T-helper 1 cell (primary cell): ENCODE measurements at regions not wholly inside any gene's neighbourhood (a gene's known extent, or its start where the extent isn't known, plus 50 kb on each side); places are given as distances from the start of the nearest gene placed in this dataset.

Experiments
- DNase-seq, 5 donors: peaks; one replicate each; pipeline ENCODE4 v3.0.0-alpha.2; 2012 to 2020

DNA sequence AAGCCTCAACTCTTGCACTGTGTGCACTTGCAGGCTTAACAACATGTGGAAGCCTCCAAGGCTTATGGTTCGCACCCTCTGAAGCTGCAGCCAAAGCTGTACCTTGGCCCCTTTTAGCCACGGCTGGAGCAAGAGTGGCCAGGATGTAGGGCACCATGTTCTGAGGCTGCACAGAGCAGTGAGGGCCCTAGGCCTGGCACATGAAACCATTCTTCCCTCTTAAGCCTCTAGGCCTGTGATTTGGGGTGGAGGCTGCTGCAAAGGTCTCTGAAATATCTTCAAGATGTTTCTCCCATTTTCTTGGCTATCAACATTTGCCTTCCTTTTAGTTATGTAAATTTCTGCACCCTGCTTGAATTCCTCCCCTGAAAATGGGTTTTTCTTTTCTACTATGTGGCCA is 161.9 kb upstream of the SPATS2L start:
- no peak for DNase-seq

DNA sequence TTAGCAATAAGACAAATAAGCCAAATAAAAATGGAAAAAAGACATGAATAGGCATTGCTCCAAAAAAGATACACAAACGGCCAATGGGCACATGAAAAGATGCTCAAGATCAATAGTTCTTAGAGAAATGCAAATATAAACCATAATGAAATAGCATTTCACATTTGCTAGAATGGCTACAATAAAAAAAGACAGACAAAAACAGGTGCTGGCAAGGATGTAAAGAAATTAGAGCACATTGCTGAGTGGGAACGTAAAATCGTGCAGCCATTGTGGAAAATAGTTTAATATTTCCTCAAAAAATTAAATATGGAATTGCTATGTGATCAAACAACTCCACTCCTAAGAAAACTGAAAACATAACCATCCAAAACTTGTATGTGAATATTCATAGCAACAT is 160.0 kb upstream of the SPATS2L start:
- DNase-seq: no peak

DNA sequence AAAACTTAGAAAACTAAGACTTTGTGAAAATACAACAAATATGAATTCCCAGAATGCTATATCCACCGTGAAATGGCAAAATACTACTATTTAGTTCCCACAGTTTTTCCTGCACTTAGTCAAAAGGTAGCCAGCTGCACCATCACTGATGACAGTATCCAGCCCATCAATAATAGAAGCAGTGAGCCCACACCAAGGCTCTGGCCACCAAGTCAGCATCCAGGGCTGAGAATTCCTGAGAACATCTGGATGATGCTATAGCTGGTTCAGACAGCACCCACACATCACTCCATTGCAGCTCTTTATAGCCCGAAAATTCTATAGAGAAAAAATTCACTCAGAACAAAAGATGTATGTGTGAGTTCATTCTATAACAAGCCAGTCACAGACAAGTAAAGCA is 159.1 kb upstream of the SPATS2L start:
- DNase-seq: no peak

DNA sequence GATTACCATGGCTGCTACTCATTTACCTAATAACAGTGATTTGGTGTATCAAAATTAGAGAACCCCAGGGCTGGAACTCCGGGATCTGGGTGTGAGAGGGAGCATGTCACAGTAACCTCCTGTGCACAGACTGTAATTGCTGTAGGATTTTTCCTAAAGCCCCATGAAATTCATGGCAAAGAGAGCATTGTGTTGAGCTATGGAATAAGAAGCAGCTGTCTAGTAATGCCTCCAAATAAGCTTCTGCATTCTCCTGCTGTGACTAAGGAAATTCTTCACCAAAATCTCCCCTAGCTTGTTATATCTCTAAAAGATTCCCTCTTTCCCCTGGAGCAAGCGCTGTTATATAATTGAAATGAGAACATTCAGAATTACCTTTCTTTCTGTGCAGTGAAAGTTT is 158.1 kb upstream of the SPATS2L start:
- DNase-seq: no peak

DNA sequence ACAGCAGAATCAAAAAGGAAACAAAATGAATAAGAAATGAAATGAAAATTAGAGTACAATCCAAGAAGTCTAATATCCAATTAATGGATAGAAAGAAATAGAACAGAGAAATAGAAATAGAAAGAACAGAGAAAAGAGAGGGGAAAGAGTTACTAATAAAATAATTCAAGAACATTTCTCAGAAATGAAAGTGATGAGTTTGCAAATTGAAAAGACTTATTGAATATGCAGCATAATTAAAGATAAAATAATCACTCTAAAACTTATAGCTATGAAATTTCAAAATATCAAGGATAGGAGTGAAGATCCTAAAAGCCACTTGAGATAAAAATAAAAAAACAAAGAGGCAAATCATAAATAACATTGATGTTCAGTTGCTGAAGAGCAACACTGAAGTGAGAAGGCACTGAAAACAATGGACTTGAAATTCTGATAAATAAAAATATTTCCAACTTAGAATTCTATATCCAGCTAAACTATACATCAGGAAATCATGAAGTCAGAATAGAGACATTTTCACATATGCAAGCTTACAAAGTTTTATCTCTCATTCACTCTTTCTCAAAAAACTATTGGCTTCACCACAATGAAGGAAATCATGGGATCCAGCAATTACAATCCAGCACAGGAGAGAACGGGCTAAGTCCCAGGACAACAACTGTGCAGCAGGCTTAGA is 155.9 kb upstream of the SPATS2L start:
- no peak for DNase-seq

DNA sequence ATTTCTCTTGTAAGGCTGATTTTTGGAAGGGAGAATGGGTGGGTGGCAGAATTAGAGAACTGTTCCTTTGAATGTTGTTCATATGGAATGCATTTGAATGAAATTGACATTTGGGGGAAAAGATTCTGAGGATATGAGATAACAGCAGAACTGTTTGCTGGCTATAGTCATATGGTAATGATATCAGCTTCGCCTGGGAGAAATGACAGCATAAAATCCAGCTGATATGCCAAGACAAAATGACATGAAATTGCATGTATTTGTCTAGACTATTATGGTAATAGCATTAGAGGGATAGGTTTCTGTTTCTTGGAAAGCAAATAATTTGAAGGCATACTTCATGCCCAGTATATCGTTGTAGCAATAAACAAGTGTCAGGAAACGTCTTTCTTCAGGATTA is 150.8 kb upstream of the SPATS2L start:
- DNase-seq: no peak

DNA sequence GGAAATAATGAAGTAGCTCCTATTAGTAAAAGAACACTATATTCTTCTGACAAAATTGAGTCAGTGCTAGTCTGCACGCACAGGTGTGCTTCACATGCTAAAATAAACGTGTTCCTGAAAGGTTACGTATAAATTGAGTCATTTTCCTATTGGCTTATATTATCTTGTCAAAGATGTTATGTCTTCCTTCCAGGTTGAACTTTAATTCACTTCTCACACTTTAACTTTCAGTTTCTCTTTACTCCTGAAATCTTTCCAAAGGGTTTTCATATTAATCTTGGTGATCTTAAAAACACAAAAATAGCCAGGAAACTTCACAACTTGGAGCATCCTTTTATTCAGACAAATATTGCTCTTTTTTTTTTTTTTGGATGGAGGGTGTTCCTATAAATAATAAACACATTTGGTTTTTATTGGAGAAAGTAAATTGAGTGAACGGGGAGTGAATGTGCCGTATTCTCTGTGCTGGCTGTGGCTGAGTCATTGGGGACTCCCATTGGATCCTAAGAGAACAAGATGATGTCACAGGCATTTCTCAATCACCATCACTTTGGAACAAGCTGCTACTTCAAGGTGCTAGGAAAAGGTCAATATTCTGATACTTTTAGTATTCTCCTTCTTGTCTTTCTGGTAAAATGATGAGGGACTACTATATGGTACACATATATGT is 150.2 kb upstream of the SPATS2L start:
- no peak for DNase-seq

DNA sequence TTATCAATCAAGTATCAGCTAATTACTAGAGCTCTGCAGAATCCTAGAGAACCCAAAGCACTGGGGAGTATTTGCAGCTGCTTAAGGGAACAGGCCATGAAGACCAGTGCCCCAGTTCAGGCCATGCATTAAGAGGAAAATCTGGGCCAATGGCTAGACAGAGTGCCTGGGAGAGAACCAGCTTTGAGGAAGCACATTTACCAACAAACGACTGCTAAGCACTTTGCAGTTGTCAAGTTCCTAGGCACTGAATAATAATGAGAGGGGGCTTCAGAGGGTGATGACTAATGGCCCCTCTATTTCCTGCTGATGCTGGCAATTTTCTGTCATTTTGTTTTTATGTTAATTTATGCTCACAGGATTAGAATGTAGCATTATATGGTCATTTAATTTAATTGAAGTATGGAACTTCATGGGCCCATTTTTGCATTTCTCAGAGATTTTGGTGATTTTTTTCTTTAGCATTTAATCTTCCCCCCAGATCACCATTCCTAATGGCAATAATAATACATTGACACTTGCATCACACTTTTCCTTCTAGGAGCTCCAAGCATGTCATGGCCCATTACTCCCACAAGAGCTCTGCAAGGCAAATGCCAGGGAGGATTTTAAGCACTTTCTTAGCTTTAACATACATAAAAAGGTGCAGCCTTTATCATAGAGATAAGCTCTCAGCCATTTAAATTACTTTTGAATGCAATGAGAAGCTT is 147.7 kb upstream of the SPATS2L start:
- no peak for DNase-seq

DNA sequence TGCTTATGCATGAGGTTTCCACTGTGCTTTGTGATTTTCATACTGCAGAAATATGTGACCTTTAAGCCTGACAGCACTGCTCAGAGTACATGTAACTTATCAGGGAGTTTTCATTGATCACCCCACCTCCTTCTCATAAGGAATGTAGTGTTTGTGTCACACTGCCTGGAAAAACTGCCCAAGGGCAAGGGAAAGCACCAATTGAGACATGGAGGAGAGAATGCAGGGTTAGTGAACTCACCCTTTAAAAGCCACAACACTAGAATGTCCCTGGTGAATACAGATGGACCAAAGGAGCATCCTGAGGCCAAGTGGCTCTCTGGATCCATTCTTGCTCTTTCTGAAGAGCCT is 147.2 kb upstream of the SPATS2L start:
- DNase-seq: no peak

DNA sequence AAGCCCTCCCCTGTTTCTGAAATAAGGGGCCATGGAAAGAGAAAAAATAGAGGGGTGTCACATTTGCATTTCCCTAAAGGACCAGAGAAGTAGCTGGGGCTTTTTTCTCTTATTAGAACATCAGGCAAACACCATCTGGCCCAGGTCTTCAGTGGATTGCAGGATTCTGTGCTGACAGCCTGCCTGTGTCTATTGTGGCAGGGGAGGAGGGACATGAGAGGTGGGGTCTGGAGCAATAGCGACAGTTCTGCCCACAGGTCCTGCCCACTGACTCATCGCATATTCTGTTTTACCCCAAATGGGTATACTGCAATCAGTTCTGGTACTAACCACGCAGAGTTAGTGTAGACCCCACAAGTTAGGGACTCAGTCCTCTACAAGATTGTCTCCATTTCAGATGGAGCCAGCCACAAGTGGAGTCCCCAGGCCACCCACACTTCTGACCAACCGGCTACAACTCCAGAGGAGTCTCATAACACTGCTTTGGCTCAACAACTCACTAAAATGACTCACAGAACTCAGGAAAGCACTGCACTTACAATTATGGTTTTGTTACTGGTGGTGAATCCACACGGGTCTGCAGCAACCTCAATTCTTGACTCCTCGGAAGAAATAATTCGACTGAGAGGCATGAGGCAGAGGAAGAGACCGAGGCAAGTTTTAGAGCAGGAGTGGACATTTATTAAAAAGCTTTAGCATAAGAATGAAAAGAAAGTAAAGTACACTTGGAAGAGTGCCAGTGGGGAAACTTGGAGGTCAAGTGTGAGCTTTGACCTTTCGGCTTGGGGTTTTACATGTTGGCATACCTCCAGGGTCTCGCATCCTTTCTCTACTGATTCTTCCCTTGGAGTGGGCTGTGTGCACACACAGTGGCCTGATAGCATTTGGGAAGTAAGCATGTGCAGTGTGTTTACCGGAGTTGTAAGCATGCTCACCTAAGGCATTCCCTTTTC is 146.4 kb upstream of the SPATS2L start:
- no peak for DNase-seq

DNA sequence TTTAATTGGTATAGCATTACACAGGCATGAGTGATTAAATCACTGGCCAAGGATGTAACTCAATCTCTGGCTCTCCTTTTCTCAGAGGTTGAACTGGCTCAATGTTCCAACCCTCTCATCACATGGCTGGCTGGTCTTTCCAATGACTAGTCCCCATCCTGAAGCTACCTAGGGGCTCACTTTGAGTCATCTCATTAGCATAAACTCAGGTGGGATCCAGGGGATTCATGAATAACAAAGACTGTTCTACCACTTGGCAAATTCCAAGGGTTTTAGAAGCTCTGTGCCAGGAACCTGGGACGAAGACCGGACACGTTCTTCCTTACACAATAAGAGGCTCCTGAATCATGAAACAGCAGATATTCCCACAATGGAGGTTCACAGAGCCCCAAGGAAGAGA is 145.0 kb upstream of the SPATS2L start:
- no peak for DNase-seq

DNA sequence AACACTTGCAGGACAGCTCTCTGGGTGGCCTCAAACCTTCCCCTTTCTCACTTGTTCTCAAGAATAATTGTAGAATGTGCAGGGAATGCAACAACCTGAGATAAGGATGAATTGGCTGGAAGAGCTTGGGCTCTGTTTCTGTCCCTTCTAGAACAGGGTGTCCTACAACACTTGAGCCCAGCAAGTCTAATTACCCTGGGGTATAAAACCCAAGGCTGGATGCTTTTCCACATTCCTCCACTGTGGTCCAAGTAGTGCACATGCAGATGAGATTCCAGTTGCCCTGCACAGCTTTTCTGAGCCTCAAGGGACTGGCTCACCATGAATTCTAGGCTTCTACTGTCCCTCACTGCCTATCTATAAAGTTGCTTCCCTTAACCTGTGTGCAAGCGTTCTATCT is 140.8 kb upstream of the SPATS2L start:
- DNase-seq: no peak

DNA sequence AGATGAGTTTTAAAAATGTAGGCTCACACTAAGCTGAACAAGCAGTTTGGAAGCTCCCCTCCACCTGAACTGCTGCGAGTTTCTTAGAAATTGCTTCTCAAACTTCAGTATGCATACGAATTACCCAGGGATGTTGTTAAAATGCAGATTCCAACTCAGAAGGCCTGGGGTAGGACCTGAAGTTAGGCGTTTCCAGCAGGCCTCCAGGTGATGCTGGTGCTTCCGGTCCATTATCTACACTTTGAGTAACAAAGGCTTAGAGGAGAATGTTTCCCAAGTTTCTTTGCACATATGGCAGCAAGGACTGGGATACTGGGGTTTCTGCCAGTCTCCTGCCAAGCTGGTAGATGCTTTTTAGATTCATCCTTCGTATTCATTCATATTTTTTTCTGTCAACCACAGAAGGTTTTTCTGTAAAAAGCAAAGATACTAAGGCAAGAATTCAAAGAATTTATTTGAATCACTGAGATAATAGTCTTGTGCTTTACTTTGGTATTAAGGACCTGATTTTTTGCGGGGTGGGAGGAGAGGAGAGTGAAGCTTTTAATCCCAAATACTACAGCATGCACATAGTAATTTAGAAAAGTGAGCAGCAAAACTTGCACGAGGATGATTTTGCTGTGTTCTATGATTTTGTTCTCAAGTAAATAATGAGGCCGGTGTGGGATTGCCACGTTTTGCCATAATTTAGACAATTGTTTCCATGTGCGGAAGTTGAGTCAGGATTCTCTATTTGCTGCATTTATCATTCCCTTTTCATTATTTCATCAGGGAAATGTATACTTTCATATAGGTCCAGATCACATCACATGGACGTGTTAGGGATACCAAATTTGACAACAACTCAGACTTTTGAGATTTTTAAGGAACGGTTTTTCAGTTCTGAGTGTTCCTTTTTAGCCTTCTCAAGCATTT is 137.6 kb upstream of the SPATS2L start:
- DNase-seq: no peak

DNA sequence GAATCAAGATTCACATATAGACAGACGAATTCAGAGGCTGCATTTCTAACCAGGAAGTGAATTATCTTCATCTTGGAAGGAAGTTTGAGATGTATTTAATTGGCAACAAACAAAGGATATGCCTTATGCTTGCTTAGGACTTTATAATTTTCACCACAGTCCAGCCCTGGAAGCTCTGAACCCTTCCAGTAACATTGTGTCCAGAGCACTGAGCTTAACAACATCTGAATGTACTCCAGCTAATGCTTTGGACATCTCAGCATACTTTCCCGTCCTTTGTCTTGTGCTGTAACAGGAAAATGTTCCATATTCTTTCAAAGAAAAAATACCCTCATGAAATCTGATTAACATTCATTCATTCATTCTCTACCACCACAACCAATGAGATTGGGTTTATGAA is 136.3 kb upstream of the SPATS2L start:
- DNase-seq: no peak

DNA sequence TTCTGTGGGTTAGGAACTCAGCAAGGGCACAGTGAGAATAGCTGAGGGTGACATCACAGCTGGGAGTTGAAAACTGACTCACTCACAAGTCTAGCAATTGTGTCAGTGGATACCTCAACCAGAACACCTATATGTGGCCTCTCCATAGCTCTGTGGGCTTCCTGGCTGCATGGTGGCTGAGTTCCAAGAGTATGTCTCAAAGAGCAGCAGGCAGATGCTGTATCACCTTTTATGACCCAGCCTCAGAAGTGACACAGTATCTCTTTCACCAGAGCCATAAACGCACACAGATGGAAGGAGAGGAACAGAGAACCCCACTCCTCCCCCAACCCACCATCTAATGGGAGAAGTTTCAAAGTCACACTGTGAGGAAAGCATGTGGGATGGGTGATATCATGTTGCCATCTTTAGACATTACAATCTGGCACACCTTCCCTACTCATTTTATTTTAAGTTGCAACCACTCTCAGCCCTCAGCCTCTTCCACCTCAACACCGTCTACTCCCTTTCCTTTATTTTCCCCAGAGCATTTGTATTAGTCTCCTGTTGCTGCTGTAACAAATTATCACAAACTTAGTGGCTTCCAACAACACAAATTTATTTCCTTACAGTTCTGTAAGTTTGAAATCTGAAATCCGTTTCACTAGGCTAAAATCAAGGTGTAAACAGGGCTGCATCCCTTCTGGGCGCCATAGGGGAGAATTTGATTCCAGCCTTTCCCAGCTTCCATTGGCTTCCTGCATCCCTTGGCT is 134.6 kb upstream of the SPATS2L start:
- DNase-seq: no peak

DNA sequence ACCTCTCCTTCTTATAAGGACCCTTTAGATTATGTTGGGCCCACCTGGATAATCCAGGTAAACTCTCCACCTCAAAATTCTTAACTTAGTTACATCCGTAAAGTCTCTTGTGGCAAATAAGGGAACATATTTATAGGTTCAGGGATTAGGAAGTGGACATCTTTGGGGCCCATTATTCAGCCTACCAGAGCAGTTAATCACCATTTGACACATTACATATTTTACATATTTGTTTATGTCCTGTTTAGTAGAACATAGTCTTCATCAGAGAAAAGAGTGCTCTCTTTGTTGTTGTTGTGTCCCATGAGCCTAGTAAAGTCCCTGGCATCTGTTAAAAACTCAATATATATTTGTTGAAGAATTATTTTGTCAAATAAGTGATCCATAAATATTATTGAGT is 134.0 kb upstream of the SPATS2L start:
- no peak for DNase-seq

DNA sequence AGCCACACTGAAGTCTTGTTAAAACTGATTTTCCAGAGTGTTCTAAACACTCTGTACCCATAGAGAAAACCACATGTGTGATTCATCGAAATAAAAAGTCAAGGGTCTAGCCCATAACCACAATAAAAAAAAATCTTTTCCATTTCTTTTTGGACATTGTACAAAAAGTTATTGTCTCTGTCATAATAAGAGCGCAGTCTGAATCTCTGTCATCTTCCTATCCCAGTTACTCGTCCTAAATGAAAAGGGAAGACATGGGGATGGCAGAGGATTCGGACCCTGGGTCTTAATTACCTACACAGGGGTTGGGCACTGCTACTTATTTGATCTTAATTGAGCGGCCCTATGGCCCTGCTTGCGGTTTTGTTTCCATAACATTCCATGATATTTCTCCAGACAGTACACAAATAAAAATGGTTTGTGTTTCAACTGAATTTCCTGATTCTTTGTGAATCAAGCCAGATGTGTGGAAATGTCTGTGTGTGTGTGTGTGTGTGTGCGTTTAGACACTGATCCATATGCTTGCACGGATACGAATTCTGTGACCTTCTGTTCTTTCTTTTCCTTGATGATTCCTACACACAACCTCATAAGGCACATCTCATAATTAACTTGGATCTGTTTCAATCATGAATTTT is 133.4 kb upstream of the SPATS2L start:
- no peak for DNase-seq

DNA sequence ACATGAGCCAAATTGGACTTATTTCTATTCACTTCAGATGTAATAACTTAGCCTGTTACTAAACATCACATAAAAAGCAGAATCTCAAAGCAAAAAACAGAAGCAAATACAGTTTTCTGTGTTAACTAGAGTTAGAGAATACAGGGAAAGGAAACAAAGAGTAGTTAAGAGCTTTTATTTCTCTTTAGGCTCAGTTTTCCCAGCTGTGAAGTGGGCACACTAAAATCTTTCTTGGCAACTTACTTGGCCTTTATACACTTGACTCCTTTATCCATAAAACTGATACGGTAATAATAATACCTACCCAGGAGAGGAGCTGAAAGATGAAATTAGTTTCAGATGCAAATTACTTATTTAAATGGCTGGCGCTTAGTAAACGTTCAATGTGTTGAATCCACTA is 132.8 kb upstream of the SPATS2L start:
- no peak for DNase-seq

DNA sequence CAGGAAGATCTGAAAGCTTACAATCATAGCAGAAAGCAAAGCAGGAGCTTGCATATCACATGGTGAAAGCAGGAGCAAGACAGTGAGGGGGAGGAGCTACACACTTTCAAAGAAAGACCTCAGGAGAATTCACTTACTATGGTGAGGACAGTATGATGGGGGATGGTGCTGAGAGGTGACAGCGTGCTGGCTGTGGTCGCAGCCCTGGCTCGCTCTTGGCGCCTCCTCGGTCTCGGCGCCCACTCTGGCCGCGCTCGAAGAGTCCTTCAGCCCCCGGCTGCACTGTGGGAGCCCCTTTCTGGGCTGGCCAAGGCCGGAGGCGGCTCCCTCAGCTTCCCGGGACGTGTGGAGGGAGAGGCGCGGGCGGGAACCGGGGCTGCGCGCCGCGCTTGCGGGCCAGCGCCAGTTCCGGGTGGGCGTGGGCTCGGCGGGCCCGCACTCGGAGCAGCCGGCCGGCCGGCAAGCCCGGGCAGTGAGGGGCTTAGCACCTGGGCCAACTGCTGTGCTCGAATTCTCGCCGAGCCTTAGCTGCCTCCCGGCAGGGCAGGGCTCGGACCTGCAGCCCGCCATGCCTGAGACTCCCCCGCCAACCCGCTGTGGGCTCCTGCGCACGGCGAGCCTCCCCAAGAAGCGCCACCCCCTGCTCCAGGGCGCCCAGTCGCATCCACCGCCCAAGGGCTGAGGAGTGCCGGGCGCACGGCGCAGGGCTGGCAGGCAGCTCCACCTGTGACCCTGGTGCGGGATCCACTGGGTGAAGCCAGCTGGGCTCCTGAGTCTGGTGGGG is 131.9 kb upstream of the SPATS2L start:
- no peak for DNase-seq
